GM18508 (cell line): ENCODE measurements at regions not wholly inside any gene's neighbourhood (a gene's known extent, or its start where the extent isn't known, plus 50 kb on each side); places are given as distances from the start of the nearest gene placed in this dataset.

Experiments
- ATAC-seq: cut with Tn5 transposase; IDR thresholded peaks from one replicate; pipeline ENCODE4 v1.9.1; 2021; ENCODE audit warnings: moderate number of reproducible peaks; ENCODE audit not compliant: insufficient read depth, unreplicated experiment

DNA sequence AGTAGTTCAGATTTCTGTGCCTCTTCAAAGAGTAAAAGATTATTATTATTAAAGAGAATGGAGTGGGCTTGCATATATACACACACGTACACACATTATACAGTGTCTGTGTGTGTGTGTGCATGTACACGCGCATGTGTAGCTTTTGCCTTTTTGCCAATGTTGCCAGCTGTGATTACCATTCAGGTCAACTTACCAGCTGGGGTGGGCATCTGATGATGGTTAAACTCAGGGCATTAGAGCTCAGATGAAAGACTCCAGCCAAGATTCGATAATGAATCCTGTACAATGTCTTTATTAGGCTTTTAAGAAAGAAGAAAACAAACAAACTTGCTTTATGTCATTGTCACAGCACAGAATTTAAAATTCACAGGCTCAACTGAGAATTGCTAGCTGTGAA, 296.5 kb upstream of the DMAC1 start:
- no peak for ATAC-seq

DNA sequence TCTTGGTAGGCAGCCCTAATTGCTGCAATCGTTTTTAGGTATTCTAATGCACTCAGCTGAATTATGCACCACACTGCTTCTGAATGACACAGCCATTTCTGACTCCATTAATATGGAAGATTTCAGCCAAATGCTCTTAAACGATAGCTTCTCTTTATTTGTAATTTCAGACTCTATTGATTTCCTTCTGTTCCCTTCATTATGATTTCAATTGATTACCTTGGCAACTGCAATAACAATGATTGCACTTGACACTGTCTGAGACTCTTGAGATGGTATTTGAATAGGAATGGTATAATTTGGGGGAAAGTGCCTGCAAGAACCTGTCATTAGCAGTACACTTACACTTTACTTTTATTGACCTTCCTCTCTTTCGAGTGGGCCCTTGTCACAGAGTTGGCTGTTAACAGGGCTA, 296.1 kb upstream of the DMAC1 start:
- no peak for ATAC-seq

DNA sequence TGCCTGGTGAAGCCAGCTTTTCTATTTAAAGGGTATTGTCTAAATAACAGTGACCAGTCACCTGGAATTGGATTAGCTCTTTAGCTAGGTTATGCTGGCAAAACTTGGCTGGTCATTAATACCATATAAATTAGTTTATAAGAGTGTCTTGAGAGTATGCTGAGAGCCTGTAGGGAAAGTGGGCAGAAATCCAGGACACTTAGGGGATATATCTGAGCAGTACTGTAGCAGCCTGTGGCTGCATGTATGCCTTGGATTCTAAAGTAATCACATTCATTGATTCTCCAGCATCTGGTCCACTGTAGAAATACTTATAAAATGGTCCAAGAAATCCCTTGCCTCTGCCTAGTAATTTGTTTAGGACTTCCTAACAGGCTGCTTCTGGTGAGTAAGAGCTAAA, 288.9 kb upstream of the DMAC1 start:
- no peak for ATAC-seq

DNA sequence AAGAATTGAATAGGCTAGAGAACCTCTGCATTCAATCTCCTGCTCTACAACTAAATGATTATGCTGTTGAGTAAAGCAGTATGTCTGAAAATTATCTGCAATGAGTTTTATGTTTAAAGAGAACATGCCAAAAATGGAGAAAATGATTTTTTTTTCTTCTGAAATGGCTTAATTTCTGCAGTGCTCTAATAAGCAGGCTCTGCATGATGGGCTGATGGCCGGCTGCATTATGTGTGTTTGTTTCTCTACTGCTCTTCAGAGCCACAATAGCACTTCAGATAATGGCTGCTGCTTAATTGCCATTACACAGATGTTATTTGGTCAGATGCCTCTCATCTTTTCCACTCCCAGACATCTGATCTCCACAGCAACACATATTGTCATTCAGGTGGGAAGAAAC, 286.4 kb upstream of the DMAC1 start:
- ATAC-seq = no peak

DNA sequence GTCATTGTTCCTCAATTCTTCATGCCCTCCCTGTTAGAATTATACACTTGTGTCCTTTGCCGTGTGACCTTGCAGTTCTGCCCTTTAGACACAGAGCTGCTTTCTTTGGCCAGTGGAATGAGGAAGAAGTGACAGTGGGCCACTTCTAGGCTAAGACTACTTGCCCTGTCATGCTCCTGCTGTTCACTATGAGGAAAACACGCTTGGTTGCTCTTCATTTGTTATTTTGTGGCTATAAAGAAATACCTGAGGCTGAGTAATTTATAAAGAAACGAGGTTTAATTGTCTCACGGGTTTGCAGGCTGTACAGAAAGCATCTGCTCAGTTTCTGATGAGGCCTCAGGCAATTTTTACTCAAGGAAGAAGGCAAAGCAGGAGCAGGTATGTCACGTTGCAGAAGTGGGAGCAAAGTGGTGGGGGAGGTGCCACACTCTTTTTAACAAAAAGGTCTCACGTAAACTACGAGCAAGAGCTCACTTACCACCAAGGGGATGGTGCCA, 279.1 kb upstream of the DMAC1 start:
- no peak for ATAC-seq

DNA sequence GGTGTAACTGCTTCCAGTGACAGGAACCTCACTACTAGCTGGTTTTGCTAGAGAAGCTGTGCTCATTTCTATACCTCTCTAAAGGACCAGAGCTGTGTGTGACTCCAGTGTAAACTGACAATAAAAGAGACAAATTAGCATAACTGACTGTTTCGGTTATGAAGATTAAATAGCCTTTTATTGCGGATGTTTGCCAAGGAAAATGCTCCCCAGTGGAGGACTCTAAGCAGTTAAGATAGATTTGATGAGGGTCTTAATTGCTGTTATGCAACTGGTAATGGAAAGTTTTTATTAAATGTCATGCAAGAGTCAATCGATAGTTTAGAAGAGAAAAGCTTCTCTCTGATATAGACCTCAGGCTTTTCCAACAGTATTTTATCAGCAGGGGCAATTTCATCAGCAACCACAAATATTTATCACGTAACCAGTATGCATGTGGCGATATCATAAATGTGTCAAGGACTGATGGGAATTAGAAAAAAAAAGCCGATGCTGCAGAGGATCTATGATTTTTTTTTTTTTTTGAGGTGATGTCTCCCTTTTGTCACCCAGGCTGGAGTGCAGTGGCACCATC, 275.2 kb upstream of the DMAC1 start:
- ATAC-seq = no peak

DNA sequence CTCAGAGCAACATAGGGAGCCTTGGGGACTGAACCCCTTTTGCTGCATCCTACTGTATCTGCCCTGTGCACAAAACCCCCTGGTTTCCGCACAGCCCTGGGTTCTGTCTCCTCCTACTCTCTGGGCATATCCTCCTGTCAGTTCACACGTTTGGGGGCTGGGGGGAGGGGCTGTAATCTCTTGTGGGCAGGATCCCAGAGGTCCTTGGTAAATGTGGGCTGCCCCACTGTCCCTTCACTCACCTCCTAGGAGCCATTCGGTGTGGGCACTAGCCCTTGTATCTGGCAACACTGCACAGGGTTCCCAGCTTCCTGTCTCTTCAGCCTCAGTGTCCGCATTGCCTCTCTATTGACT, 271.8 kb upstream of the DMAC1 start:
- ATAC-seq = no peak

DNA sequence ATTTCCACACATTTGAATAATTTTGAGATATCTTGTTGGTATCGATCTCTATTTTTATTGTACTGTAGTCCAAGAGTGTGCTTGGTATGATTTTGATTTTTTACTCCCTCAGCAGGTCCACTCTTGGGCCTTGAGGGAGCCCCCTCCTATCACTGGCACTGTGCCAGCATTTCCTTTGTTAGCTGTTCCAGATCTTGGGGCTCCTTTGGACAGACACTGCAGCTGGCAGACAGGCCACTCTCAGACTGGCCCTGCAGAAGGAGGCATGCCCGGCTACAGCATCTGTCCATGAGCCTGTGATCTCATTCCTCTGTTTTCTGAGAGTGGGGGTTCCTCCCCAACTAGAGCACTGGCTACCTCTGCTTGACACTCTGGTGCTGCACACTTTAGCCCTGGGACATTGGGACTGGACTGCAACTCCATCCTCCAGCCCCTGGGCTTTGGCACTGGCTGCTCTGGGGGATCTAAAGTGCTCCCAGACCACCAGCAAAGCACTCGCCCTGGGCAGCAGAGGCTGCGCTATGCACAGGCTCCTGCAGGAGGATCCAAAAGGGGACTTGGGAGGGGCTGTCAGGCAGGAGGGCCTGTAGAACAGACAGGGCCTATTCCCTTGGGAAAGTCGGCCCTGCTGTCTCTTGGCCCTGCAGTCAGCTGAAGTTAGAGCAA, 271.3 kb upstream of the DMAC1 start:
- ATAC-seq = no peak

DNA sequence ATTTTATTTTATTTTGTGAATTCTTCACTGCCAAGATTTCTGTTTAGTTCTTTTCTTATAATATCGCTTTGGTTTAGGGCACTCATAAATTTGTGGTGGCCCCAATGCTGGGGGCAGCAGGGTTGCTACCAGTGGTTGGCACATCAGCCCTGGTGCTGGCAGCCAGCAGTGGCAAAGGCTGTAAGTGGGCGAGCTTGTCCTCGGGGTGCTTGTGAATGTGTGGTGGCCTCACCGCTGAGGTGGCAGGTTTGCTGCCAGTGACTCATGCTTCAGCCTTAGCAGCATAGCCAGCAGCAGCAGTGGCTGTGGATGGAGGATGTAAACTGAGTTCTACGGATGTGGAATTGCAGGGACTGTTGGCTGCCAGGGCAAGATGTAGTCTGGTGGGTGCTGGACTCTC, 262.9 kb upstream of the DMAC1 start:
- ATAC-seq = no peak

DNA sequence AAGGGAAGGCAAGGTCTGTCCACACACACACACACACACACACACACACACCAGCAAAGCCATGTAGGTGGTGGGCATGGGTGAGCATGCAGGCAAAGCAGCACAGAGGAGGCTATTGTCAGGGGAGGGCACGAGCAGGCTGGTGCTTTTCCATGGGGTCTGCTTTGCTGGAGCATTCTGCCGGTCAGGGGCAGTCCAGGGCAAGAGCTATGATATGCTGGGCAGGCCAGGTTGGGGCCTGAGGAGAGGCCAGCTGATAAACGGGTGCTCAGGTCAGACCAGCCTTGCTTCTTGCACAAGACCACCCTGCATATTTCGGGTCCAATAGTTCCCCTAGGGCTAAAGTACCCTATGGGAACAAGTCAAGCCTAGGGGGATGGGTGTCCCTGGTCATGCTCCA, 253.9 kb upstream of the DMAC1 start:
- ATAC-seq = no peak

- ATAC-seq = no peak
Observed at GRCh38 chr9:8052991-8053390, 253.4 kb upstream of the DMAC1 start.

- no peak for ATAC-seq
Observed at GRCh38 chr9:8037745-8038144, 238.2 kb upstream of the DMAC1 start.

- no peak for ATAC-seq
Observed at GRCh38 chr9:8036914-8037524, 237.4 kb upstream of the DMAC1 start.

- no peak for ATAC-seq
Observed at GRCh38 chr9:8033794-8034193, 234.2 kb upstream of the DMAC1 start.

DNA sequence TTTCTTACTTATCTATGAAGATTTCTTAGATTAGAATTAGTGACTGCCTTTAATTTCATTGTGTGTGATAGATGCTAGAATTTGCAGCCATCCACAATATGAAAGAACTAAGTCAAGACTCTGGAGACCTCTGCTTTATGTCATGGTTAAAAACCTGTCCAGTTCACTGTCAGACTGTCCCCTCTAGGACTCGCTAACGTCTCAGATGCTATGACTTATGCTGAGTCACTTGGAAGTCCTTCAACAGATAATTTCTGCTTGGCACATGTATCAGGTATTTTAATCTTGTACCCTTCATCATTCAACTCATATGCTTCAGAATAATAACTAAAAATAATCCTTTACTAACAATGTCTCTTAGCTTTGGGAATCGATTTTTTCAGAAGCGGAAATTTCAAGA, 230.5 kb upstream of the DMAC1 start:
- ATAC-seq = no peak

DNA sequence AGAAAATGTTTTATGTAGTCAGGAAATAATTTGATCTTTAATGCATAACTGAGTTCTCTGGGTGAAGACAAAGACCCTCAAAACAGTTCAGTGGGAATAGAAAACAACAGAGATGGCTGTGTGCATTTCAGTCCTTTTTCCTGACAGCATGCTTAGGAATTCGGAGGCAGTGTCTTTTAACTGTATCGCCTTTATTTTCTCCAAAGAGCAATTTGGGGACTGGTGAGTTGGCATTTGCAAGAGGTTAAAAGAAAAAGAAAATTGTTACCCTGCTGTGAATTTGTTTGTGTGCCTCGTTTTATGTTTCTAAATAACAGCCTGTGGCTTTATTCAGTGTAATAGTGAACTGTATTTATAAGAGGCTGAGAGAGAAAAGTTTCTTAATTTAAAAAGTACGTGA, 227.8 kb upstream of the DMAC1 start:
- no peak for ATAC-seq

DNA sequence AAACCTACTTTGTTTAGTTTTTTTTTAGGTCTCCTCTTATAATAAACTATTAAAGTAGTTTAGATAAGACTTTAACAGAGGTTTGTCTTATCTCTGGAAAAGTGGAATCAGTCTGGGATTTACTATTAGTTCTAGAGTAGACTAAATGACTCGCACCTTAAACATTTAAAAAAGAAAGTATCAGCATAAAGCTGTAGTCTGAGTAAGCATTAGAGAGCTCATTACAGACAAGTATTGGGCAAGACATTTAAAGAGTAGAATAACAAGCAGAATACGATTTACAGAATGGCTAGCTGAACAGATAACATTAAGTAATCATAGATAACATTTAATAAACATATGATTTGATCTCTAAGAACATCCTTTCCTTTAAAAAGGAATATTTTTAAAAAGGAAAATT, 226.0 kb upstream of the DMAC1 start:
- no peak for ATAC-seq

DNA sequence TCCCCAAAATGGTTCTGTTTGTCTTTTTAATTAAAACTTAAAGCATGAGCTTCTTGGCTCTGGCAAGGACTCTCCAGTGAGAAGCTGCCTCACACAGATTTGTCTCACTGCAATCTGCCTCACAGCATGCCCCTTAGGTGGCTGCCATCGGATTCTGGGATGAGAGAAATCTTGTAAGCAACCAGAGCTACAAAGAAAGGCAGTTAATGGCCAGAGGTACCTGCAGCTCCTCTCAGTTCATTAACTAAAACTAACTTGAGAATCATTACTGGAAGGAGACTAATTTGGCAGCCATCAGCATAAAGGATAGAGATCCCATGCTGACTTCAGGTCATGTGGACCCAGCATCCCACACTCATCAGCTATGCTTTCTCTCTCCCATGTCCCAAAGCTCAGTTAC, 220.6 kb upstream of the DMAC1 start:
- ATAC-seq = no peak

DNA sequence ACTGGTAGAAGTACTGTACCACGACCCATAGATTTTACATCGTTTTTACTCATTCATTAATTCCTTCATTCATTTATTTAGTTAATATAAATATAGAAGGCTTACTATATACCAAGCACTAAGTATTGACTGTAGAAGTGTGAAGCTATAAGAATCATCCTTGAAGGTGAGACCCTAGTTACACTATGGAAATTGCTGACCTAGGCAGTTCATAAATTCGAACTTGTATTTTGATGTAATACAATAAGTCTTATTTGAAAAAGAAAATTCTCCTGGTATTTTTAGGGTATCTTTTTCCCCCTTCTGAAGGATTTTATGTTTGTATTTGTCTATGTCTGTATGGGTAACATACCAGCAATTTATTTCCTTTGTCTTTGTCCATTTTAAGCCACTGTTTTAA, 220.1 kb upstream of the DMAC1 start:
- ATAC-seq = no peak

- no peak for ATAC-seq
Observed at GRCh38 chr9:8014997-8015682, 215.6 kb upstream of the DMAC1 start.

GRCh38 chr9:8012986-8013385, 213.4 kb upstream of the DMAC1 start:
- no peak for ATAC-seq
